ENCODE measurements at regions not wholly inside any gene's neighbourhood (a gene's known extent, or its start where the extent isn't known, plus 50 kb on each side); places are given as distances from the start of the nearest gene placed in this dataset.

DNA sequence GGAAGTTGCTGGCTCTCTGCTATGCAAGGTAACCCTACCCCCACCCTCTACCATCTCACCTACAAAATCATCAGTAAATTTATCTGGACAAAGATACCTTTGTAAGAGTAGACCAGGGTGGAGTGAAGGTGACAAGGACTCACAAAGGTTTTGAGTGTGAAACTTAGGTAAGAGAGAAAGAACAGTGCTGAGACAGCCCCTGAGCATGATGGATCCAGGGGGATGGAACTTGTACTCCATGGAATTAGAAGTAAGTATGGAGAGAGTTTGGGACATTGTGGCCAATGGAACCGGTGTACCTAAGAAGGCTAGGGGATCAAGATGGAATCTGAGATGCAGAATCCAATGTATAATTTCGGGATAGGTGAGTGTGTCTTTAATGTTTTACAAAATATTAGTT is 153.0 kb upstream of the NSMCE3 start:
- peaks cover 13% of the 10 kb centered on the region; the same call in 1 of the 2 replicates for H3K4me1 ChIP-seq (ENCODE audit: insufficient read depth, low read length)
- H3K36me3 ChIP-seq (ENCODE audit: insufficient read depth, low read depth, low read length), result no peaks in the 10 kb centered on the region
- H3K9me3 ChIP-seq (ENCODE audit: insufficient read depth, low read depth, low read length), result peaks cover 5% of the 10 kb centered on the region; the same call in 1 of the 2 replicates
- no peak overlapping the region for H3K9ac ChIP-seq (ENCODE audit: low read depth, low read length)
- H3K27me3 ChIP-seq (ENCODE audit: insufficient read depth, low read length), result no peaks in the 10 kb centered on the region
- H3K4me3 ChIP-seq (ENCODE audit: low read length), result no peak overlapping the region
- no peak overlapping the region for H3K27ac ChIP-seq (ENCODE audit: low read length)

DNA sequence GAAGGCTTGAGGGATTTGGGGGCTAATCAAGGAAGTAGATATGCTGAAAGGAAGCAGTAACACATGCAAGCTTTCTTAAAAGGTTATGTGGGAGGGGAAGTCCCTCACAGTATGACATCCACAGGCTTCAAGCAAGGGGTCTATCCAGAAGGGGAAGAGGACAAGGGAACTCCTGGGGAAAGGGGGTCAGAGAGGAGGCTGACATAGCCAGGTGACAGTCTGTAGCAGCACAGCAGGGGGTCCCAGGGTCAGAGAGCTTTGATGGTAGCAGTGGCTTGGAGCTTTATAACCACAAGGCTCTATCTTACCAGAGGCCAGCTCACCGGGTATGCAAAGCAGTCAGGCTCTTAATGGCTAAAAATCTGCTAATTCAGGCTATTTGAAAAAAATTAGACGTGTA is 150.6 kb upstream of the NSMCE3 start:
- Histone ChIP-seq H3K9me3 (ENCODE audit: insufficient read depth, low read depth, low read length) (peaks cover 5% of the 10 kb centered on the region; the same call in 1 of the 2 replicates), H3K27me3 (ENCODE audit: insufficient read depth, low read length) (no peaks in the 10 kb centered on the region), H3K36me3 (ENCODE audit: insufficient read depth, low read depth, low read length) (no peaks in the 10 kb centered on the region), H3K27ac (ENCODE audit: low read length) (no peak overlapping the region), H3K4me1 (ENCODE audit: insufficient read depth, low read length) (peaks cover 13% of the 10 kb centered on the region; the same call in 1 of the 2 replicates), H3K9ac (ENCODE audit: low read depth, low read length) (no peak overlapping the region; the same call in 1 of the 2 replicates), H3K4me3 (ENCODE audit: low read length) (no peak overlapping the region)

DNA sequence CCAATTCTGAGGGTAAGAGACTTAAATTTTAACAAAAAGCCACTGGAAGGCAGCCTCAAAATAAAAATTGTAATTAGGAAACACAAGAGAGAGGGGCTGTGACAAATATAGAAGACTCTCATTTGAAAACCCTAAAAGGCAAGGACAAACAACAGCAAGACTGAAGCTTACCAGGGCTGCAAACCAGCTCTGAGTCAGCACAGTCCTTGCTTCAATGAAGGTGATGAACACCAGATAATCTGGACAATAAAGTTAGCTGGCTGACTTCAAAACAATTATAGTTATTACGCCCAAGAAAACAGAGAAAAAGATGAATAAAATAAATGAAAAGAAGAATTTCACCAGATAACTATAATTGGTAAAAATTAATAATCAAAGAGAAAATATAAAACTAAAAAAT is 149.3 kb upstream of the NSMCE3 start:
- H3K9me3 ChIP-seq (ENCODE audit: insufficient read depth, low read depth, low read length), result no peaks in the 10 kb centered on the region
- H3K36me3 ChIP-seq (ENCODE audit: insufficient read depth, low read depth, low read length), result no peaks in the 10 kb centered on the region
- H3K27ac ChIP-seq (ENCODE audit: low read length), result no peak overlapping the region
- H3K4me3 ChIP-seq (ENCODE audit: low read length), result no peak overlapping the region
- no peaks in the 10 kb centered on the region for H3K27me3 ChIP-seq (ENCODE audit: insufficient read depth, low read length)
- H3K9ac ChIP-seq (ENCODE audit: low read depth, low read length), result no peak overlapping the region
- H3K4me1 ChIP-seq (ENCODE audit: insufficient read depth, low read length), result peaks cover 13% of the 10 kb centered on the region; the same call in 1 of the 2 replicates

DNA sequence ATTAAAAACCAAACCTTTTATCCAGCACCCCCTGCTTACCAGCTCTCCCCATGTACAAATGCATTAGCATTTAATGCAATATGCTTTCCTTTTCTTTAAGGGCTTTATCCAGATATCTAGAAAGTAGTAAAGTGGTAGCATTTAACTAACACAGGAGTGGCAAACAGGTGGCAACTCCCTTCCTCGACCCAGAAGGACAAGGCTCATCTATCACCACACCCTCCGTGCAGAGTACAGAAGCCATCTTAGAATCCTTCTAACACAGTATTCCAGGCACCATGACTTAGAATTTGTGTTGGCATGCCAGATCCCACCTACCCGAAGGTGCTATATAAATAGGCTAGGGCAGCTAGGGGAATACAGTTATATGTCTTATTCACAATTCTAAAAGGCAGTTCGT is 148.6 kb upstream of the NSMCE3 start:
- no peak overlapping the region for H3K27ac ChIP-seq (ENCODE audit: low read length)

DNA sequence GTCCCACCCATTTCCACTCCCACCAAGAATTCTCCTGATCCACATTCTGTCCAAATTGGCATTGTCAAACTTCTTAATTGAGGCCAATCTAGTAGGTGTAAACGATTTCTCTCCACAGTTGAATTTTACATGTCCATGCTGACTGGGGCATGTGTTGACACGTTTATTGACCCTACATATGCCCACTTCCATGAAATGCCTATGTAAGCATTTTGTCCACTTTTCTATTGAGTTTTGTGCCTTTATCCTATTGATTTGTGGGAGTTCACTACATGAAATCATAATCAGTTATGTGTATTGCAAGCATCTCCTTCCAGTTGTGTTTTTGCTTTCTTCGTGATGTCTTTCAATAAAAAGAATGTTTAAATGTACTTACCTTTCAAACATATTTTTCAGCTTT is 141.7 kb upstream of the NSMCE3 start:
- no peaks in the 10 kb centered on the region for H3K27me3 ChIP-seq (ENCODE audit: insufficient read depth, low read length)
- H3K36me3 ChIP-seq (ENCODE audit: insufficient read depth, low read depth, low read length), result no peaks in the 10 kb centered on the region

More for the DNA sequence above, 148.6 kb upstream of the NSMCE3 start:
- H3K36me3 ChIP-seq (ENCODE audit: insufficient read depth, low read depth, low read length), result no peaks in the 10 kb centered on the region
- H3K9me3 ChIP-seq (ENCODE audit: insufficient read depth, low read depth, low read length), result no peaks in the 10 kb centered on the region
- no peaks in the 10 kb centered on the region for H3K27me3 ChIP-seq (ENCODE audit: insufficient read depth, low read length)
- H3K4me3 ChIP-seq (ENCODE audit: low read length), result no peak overlapping the region
- peaks cover 13% of the 10 kb centered on the region; the same call in 1 of the 2 replicates for H3K4me1 ChIP-seq (ENCODE audit: insufficient read depth, low read length)
- H3K9ac ChIP-seq (ENCODE audit: low read depth, low read length), result no peak overlapping the region

DNA sequence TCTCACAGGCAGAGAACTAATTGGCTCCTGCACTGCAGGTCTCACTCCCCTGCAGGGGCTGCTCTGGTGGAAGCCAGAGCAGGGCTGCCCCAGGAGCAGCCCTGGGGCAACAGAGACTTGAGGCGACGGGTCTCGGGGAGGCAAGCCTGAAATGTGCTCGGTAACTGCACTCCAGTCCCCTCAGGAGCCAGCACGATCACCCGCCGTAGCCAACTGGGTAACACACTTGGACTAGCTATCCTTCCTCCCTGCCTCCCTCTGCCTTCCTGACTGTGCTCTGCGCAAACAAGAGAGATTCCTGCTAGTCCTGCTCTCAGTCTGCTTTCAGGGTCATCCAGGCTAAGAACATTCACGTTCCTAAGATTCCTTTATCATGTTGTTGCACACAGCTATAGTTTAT is 140.7 kb upstream of the NSMCE3 start:
- Histone ChIP-seq H3K27me3 (ENCODE audit: insufficient read depth, low read length) (no peaks in the 10 kb centered on the region), H3K4me1 (ENCODE audit: insufficient read depth, low read length) (peaks cover 9% of the 10 kb centered on the region; the same call in 1 of the 2 replicates), H3K36me3 (ENCODE audit: insufficient read depth, low read depth, low read length) (no peaks in the 10 kb centered on the region), H3K9me3 (ENCODE audit: insufficient read depth, low read depth, low read length) (no peaks in the 10 kb centered on the region), H3K4me3 (ENCODE audit: low read length) (peak overlapping the region; percentile 2; the same call in 1 of the 2 replicates), H3K9ac (ENCODE audit: low read depth, low read length) (no peak overlapping the region), H3K27ac (ENCODE audit: low read length) (no peak overlapping the region)

More for the DNA sequence above, 141.7 kb upstream of the NSMCE3 start:
- Histone ChIP-seq H3K4me1 (ENCODE audit: insufficient read depth, low read length) (peaks cover 9% of the 10 kb centered on the region; the same call in 1 of the 2 replicates), H3K9ac (ENCODE audit: low read depth, low read length) (no peak overlapping the region), H3K9me3 (ENCODE audit: insufficient read depth, low read depth, low read length) (no peaks in the 10 kb centered on the region), H3K4me3 (ENCODE audit: low read length) (no peak overlapping the region), H3K27ac (ENCODE audit: low read length) (no peak overlapping the region)

DNA sequence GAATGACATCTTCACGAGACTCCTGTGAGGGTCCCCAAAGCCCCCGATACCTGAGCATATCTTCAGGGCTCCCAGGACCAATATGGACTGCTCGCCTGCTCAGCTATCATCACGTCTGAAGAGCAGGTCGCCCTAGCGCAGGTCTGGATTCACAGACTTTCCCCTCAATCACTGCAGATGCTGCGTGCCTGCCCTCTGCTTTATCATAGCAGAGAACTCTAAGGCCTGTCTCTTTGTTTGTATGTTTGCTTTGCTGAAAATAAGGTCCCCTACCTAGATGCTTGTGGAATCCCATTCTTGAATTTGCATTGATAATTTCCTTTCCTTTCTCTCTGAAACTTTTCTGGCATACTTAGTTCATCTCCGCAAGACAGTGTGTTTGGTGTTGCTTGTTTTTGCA is 140.3 kb upstream of the NSMCE3 start:
- Histone ChIP-seq H3K4me1 (ENCODE audit: insufficient read depth, low read length) (peaks cover 9% of the 10 kb centered on the region; the same call in 1 of the 2 replicates), H3K36me3 (ENCODE audit: insufficient read depth, low read depth, low read length) (no peaks in the 10 kb centered on the region), H3K27me3 (ENCODE audit: insufficient read depth, low read length) (no peaks in the 10 kb centered on the region), H3K9ac (ENCODE audit: low read depth, low read length) (no peak overlapping the region), H3K27ac (ENCODE audit: low read length) (no peak overlapping the region), H3K9me3 (ENCODE audit: insufficient read depth, low read depth, low read length) (no peaks in the 10 kb centered on the region), H3K4me3 (ENCODE audit: low read length) (peak overlapping the region; percentile 2; the same call in 1 of the 2 replicates)

DNA sequence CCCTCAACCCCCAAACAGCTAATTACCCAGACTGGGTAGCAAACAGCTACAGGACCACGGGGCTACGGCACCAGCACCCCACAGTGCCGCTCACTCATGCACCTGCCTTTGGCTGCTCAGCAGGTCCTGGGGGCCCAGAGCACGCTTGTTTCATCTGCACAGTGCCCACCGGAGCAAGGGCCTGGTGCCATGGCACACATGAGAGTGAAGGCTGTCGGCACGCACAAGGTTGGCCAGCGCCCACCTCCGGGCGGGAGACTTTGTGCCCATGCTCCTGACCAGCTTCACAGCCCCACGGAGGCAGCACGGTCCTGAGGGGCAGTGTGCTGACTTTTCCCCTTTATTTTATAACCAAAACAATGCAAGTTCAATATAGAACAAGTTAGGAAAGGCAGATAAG is 135.9 kb upstream of the NSMCE3 start:
- Histone ChIP-seq H3K4me3 (ENCODE audit: low read length) (no peak overlapping the region), H3K9ac (ENCODE audit: low read depth, low read length) (no peak overlapping the region), H3K4me1 (ENCODE audit: insufficient read depth, low read length) (peaks cover 21% of the 10 kb centered on the region; the same call in 1 of the 2 replicates), H3K36me3 (ENCODE audit: insufficient read depth, low read depth, low read length) (no peaks in the 10 kb centered on the region), H3K27ac (ENCODE audit: low read length) (no peak overlapping the region), H3K9me3 (ENCODE audit: insufficient read depth, low read depth, low read length) (no peaks in the 10 kb centered on the region), H3K27me3 (ENCODE audit: insufficient read depth, low read length) (no peaks in the 10 kb centered on the region)

DNA sequence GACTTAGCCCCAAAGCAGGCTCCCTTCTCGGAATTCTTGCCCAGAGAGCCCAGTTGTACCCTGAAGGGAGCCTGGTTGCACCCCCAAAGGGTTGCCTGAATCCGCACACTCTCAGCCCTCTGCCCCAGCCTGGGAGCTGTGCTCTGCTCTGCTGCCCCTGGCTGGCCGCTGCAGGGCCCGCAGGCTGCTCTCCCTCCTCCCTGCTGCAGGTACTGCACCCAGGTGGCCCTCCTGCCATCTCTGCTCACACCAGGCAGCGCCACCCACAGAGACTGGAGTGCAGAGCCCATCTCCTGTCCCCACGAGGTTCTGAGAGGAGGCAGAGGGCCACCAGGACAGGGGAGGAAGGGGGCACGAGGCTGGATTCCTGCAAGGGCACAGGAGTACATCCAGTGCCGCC is 134.2 kb upstream of the NSMCE3 start:
- Histone ChIP-seq H3K9me3 (ENCODE audit: insufficient read depth, low read depth, low read length) (no peaks in the 10 kb centered on the region), H3K27me3 (ENCODE audit: insufficient read depth, low read length) (no peaks in the 10 kb centered on the region), H3K9ac (ENCODE audit: low read depth, low read length) (no peak overlapping the region)

DNA sequence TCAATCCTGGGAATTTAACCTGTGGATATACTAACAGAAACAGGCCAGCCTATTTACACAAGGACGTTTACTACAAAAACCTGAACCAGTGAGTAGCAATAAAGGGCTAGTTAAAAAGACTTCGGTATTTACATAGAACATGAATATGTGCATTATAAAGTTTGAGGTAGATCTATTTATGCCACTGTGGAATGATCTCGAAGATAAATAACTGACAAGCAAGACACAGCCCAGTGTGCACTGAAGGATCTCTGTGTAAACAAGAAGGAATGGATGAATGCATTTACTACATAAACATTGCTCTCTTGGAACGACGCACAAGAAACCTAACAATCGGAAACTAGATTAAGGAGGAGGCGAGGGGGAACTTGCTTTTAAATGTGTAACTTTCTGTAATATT is 132.0 kb upstream of the NSMCE3 start:
- Histone ChIP-seq H3K27me3 (ENCODE audit: insufficient read depth, low read length) (no peaks in the 10 kb centered on the region), H3K27ac (ENCODE audit: low read length) (no peak overlapping the region), H3K9ac (ENCODE audit: low read depth, low read length) (no peak overlapping the region), H3K4me3 (ENCODE audit: low read length) (no peak overlapping the region), H3K4me1 (ENCODE audit: insufficient read depth, low read length) (peaks cover 23% of the 10 kb centered on the region), H3K9me3 (ENCODE audit: insufficient read depth, low read depth, low read length) (no peaks in the 10 kb centered on the region), H3K36me3 (ENCODE audit: insufficient read depth, low read depth, low read length) (no peaks in the 10 kb centered on the region)

More for the DNA sequence above, 134.2 kb upstream of the NSMCE3 start:
- H3K4me3 ChIP-seq (ENCODE audit: low read length), result no peak overlapping the region
- peaks cover 21% of the 10 kb centered on the region for H3K4me1 ChIP-seq (ENCODE audit: insufficient read depth, low read length)
- no peak overlapping the region for H3K27ac ChIP-seq (ENCODE audit: low read length)
- H3K36me3 ChIP-seq (ENCODE audit: insufficient read depth, low read depth, low read length), result no peaks in the 10 kb centered on the region

DNA sequence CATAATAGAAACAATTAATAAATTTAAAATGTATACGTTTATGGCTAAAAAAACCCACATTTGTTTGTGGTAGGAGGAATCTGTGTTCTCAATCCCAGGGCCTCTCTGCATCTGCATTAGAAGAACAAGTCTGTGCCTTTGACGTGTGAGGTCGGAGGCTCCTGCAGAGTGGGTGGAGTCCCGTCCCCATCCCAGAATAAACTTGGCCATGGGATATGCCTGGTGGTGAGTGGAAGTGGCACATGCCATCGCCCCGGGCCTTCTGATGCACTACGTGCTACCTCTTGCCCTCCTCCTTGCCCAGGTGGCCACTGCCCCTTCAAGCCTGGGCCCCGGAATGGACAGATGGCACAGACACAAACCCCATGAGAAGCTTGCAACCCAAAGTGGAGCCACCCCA is 131.1 kb upstream of the NSMCE3 start:
- Histone ChIP-seq H3K27ac (ENCODE audit: low read length) (no peak overlapping the region), H3K9ac (ENCODE audit: low read depth, low read length) (no peak overlapping the region), H3K4me3 (ENCODE audit: low read length) (peak overlapping the region; percentile 39; the same call in 1 of the 2 replicates), H3K36me3 (ENCODE audit: insufficient read depth, low read depth, low read length) (no peaks in the 10 kb centered on the region), H3K9me3 (ENCODE audit: insufficient read depth, low read depth, low read length) (no peaks in the 10 kb centered on the region), H3K4me1 (ENCODE audit: insufficient read depth, low read length) (peaks cover 23% of the 10 kb centered on the region), H3K27me3 (ENCODE audit: insufficient read depth, low read length) (no peaks in the 10 kb centered on the region)

DNA sequence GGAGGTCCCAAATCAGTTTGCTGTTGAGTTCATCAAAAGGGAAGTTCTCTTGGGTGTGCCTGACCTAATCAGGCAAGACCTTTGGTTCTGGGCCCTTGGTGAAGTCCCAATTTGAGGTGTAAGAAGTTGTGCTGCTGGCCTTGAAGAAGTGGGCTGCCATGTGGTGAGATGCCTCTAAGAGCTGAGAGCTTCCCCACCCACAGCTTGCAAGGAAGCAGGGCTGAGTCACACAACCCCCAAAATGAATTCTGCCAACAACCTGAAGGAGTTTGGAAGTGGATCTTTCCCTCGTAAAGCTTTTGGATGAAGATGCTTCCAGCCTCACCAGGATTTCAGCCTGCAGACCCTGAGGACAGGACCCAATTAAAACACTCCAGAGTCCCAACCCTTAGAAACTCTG is 129.3 kb upstream of the NSMCE3 start:
- H3K9ac ChIP-seq (ENCODE audit: low read depth, low read length), result no peak overlapping the region
- H3K4me1 ChIP-seq (ENCODE audit: insufficient read depth, low read length), result peaks cover 23% of the 10 kb centered on the region
- H3K27ac ChIP-seq (ENCODE audit: low read length), result no peak overlapping the region
- H3K4me3 ChIP-seq (ENCODE audit: low read length), result no peak overlapping the region
- H3K9me3 ChIP-seq (ENCODE audit: insufficient read depth, low read depth, low read length), result no peaks in the 10 kb centered on the region
- no peaks in the 10 kb centered on the region for H3K36me3 ChIP-seq (ENCODE audit: insufficient read depth, low read depth, low read length)
- H3K27me3 ChIP-seq (ENCODE audit: insufficient read depth, low read length), result no peaks in the 10 kb centered on the region

Data from iPS-20b (cell line).